OCI-LY7 (cell line): ENCODE measurements at regions not wholly inside any gene's neighbourhood (a gene's known extent, or its start where the extent isn't known, plus 50 kb on each side); places are given as distances from the start of the nearest gene placed in this dataset.
"Not testable (repeated sequence)": the region's sequence is repeated elsewhere in the genome, so short reads cannot be mapped to it uniquely, and the experiment has no call there.

ENCODE experiments used
- BruUV-seq: library from RNA; stranded (reverse); fragments of 400-500 nt; replicated peaks from 2 replicates; lab custom pipeline; 2021; lab: Mats Ljungman, UMichigan
- CTCF ChIA-PET: fragments of 300-600 bp; sonication (Branson Sonifier 250); formaldehyde crosslinking; loops from one replicate; lab custom pipeline; 2022; ENCODE audit warnings: antibody characterized with exemption; ENCODE audit not compliant: unreplicated experiment; lab: Charles Lee
- POLR2A ChIA-PET: fragments of 300-600 bp; sonication (Branson Sonifier 250); formaldehyde crosslinking; loops from one replicate; lab custom pipeline; 2022; ENCODE audit warnings: antibody characterized with exemption; lab: Charles Lee
- DNase-seq: peaks from one replicate; pipeline ENCODE4 v3.0.0-alpha.2; 2015; ENCODE audit warnings: low spot score
- H2AFZ ChIP-seq: fragments of 200-600 bp; sonication (generic), shearing (Covaris generic); 2 replicates; pipeline ENCODE4 v1.6.1; 2014; ENCODE audit warnings: mild to moderate bottlenecking, antibody characterized with exemption, low read length, moderate library complexity
- H3K27ac ChIP-seq: fragments of 200-600 bp; sonication (generic); 2 replicates; pipeline ENCODE4 v1.5.1; 2014; ENCODE audit warnings: mixed run types, low read depth, mild to moderate bottlenecking, moderate library complexity, low read length, inconsistent platforms; ENCODE audit not compliant: poor library complexity, severe bottlenecking
- H3K36me3 ChIP-seq: fragments of 200-600 bp; sonication (generic); 2 replicates; pipeline ENCODE4 v1.6.1; 2014; ENCODE audit warnings: mild to moderate bottlenecking, antibody characterized with exemption, low read length, moderate library complexity, mixed read lengths; ENCODE audit not compliant: insufficient read depth
- H3K4me1 ChIP-seq: fragments of 200-600 bp; sonication (generic); 2 replicates; pipeline ENCODE4 v1.5.1; 2014; ENCODE audit warnings: mild to moderate bottlenecking, low read length; ENCODE audit not compliant: insufficient read depth, poor library complexity, severe bottlenecking
- H3K4me2 ChIP-seq: fragments of 200-600 bp; sonication (generic); 2 replicates; pipeline ENCODE4 v1.6.1; 2014; ENCODE audit warnings: mild to moderate bottlenecking, low read length
- H3K4me3 ChIP-seq: fragments of 200-600 bp; sonication (generic); 2 replicates; pipeline ENCODE4 v1.5.1; 2014; ENCODE audit warnings: mild to moderate bottlenecking, low read depth, low read length; ENCODE audit not compliant: poor library complexity, severe bottlenecking
- H3K79me2 ChIP-seq: fragments of 200-600 bp; sonication (generic); 2 replicates; pipeline ENCODE4 v1.6.1; 2016; ENCODE audit warnings: low read depth, mild to moderate bottlenecking, low read length, moderate library complexity, mixed read lengths; ENCODE audit not compliant: insufficient read depth
- H3K9me2 ChIP-seq: fragments of 200-600 bp; sonication (generic); 2 replicates; pipeline ENCODE4 v1.6.1; 2016; ENCODE audit warnings: mild to moderate bottlenecking, low read length, mixed read lengths; ENCODE audit not compliant: insufficient read depth
- H3K9me3 ChIP-seq: fragments of 200-600 bp; sonication (generic); 2 replicates; pipeline ENCODE4 v1.6.1; 2014; ENCODE audit warnings: mild to moderate bottlenecking, mixed run types, low read length, mixed read lengths
- H4K20me1 ChIP-seq: fragments of 200-600 bp; sonication (generic); 2 replicates; pipeline ENCODE4 v1.6.1; 2014; ENCODE audit warnings: mild to moderate bottlenecking, antibody characterized with exemption, low read length, moderate library complexity, mixed read lengths; ENCODE audit not compliant: insufficient read depth
- CTCF ChIP-seq: fragments of 200-600 bp; sonication (generic); conservative IDR thresholded peaks from 2 replicates; pipeline ENCODE4 v1.5.1; 2014; ENCODE audit warnings: mild to moderate bottlenecking, antibody characterized with exemption, low read length, moderate library complexity, mixed read lengths
- EZH2phosphoT487 ChIP-seq: fragments of 200-600 bp; sonication (generic); IDR thresholded peaks from 2 replicates; pipeline ENCODE4 v1.6.1; 2018; ENCODE audit warnings: low read depth, borderline replicate concordance, mild to moderate bottlenecking, mixed run types, antibody characterized with exemption, low read length, moderate library complexity, mixed read lengths
- intact Hi-C: fragments of 100-400 bp; cut with micrococcal nuclease; formaldehyde crosslinking; loops from one replicate; pipeline ENCODE4 v1.10.0; 2022; ENCODE audit not compliant: unreplicated experiment

DNA sequence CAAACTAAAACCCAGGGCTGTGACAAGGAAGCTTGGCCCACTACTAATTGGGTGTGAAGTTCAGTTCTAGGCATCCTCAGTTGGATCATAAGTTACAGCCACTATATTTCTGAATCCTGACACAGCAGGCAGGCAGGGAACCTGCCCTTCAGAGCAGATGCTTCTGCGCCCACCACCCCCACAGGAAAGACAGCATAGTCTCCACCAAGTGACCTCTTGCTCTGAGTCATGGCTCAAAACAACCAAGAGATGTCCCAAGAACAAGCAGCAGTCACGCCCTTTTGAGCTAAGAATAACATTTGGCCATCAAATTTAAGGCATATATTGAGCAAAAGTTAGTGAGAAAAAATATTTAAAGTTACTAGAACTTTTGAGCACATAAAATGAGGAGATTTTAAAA lies 170.7 kb upstream of the SMARCAD1 start:
- Histone ChIP-seq H3K36me3 (no peaks in the 10 kb centered on the region), H2AFZ (no peak overlapping the region), H3K27ac (no peak overlapping the region), H3K9me2 (no peaks in the 10 kb centered on the region), H3K79me2 (no peaks in the 10 kb centered on the region), H4K20me1 (no peaks in the 10 kb centered on the region), H3K4me2 (no peak overlapping the region), H3K4me1 (no peaks in the 10 kb centered on the region), H3K9me3 (no peaks in the 10 kb centered on the region), H3K4me3 (no peak overlapping the region)
- no TSS peak for BruUV-seq
- DNase-seq, result no peak
- CTCF ChIA-PET, result no interaction called here
- POLR2A ChIA-PET, result no interaction called here
- intact Hi-C loops, result no loop called here
- no peak for TF ChIP-seq CTCF

DNA sequence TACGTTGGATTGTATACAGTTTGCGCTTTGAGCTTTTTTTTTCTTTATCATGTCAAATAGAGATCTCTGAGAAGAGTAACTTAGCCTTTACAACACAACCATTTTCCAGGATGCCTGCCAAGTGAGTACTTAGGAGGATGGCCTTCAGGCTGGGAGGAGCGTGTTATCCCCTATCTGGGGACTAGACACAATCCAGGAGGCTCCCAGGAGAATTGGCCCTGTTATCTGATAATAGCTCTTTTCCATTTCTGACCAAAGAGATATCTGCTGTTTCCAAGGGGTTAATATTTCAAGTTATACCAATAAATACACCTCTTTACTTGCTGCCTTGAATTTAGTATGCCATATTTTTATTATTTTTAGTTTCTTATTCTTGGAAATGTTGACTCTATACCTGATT lies 169.5 kb upstream of the SMARCAD1 start:
- Histone ChIP-seq H3K4me3 (no peak overlapping the region), H3K4me2 (no peak overlapping the region), H4K20me1 (no peaks in the 10 kb centered on the region), H3K36me3 (no peaks in the 10 kb centered on the region), H3K9me3 (no peaks in the 10 kb centered on the region), H3K4me1 (no peaks in the 10 kb centered on the region), H2AFZ (no peak overlapping the region), H3K79me2 (no peaks in the 10 kb centered on the region), H3K27ac (no peak overlapping the region), H3K9me2 (no peaks in the 10 kb centered on the region)
- intact Hi-C loops, result no loop called here
- ChIA-PET CTCF (no interaction called here), POLR2A (no interaction called here)
- TF ChIP-seq CTCF (no peak), EZH2phosphoT487 (no peak)
- BruUV-seq, result no TSS peak
- DNase-seq, result no peak

DNA sequence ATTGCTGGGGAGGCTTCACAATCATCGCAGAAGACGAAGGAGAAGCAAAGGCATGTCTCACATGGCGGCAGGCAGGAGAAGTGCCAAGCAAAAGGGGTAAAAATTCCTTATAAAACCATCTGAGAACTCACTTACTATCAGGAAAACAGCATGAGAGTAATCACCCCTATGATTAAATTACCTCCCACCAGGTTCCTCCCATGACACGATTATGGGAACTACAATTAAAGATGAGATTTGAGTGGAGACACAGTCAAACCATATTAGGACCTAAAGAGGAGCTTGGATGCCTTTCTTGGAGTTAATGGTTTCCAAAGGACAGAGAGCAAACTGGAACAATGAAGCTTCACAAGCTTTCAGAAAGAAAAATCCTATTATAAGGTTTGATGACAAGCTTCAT lies 168.4 kb upstream of the SMARCAD1 start:
- intact Hi-C loops, result no loop called here
- no peaks in the 10 kb centered on the region for H3K9me2 ChIP-seq
- H3K36me3 ChIP-seq, result no peaks in the 10 kb centered on the region
- no peak for DNase-seq
- ChIA-PET CTCF (no interaction called here), POLR2A (interaction anchor here (0.6 kb wide), 1 partner anchor 42 kb away, joined by 4 read pairs; no protein-coding TSS in a partner anchor)
- H3K4me2 ChIP-seq, result no peak overlapping the region
- H4K20me1 ChIP-seq, result no peaks in the 10 kb centered on the region
- H2AFZ ChIP-seq, result no peak overlapping the region
- no peak overlapping the region for H3K27ac ChIP-seq
- no peaks in the 10 kb centered on the region for H3K4me1 ChIP-seq
- no peaks in the 10 kb centered on the region for H3K9me3 ChIP-seq
- no peak for TF ChIP-seq CTCF
- TF ChIP-seq EZH2phosphoT487, result no peak
- no peak overlapping the region for H3K4me3 ChIP-seq
- BruUV-seq, result no TSS peak
- H3K79me2 ChIP-seq, result no peaks in the 10 kb centered on the region

GRCh38 chr4:94044471-94044870 lies 163.2 kb upstream of the SMARCAD1 start:
- DNase-seq, CTCF ChIA-PET, H4K20me1 ChIP-seq, H3K4me2 ChIP-seq, BruUV-seq, H3K9me2 ChIP-seq, H3K79me2 ChIP-seq, intact Hi-C loops, H3K4me1 ChIP-seq, POLR2A ChIA-PET, H3K36me3 ChIP-seq, H3K9me3 ChIP-seq, H3K27ac ChIP-seq, H3K4me3 ChIP-seq, H2AFZ ChIP-seq: not testable (repeated sequence)
